ENCODE measurements at regions not wholly inside any gene's neighbourhood (a gene's known extent, or its start where the extent isn't known, plus 50 kb on each side); places are given as distances from the start of the nearest gene placed in this dataset.

DNA sequence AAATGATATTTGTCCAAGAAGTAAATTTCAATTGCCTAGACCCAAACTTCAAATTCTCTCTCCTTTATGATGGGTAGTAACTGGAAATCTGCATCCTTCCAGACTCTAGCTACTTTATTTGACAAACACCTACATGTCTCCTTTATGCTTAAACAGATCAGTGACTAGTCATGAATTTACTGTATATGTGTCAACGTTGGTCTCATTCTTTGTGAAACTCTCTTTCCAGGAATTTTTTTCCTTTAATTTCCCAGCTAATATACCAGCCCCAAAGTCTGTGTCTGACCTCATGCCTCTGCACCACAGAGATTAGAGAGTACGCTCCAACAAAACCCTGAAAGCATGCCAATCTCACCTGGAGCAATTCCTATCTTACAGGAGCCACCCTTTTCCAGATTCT lies 811.2 kb upstream of the NCAM2 start:
- no peak for TF ChIP-seq TEAD4 (IDR thresholded peaks at IDR 0.05)
- TF ChIP-seq, protein P1, sequence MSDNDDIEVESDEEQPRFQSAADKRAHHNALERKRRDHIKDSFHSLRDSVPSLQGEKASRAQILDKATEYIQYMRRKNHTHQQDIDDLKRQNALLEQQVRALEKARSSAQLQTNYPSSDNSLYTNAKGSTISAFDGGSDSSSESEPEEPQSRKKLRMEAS (IDR thresholded peaks at IDR 0.05), result no peak
- TF ChIP-seq, protein P2, sequence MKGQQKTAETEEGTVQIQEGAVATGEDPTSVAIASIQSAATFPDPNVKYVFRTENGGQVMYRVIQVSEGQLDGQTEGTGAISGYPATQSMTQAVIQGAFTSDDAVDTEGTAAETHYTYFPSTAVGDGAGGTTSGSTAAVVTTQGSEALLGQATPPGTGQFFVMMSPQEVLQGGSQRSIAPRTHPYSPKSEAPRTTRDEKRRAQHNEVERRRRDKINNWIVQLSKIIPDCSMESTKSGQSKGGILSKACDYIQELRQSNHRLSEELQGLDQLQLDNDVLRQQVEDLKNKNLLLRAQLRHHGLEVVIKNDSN (IDR thresholded peaks at IDR 0.05), result no peak
- no peak for TF ChIP-seq EP300 (IDR thresholded peaks at IDR 0.05; ENCODE audit: borderline replicate concordance)
- no peak for TF ChIP-seq FOXM1 (IDR thresholded peaks at IDR 0.05; ENCODE audit: borderline replicate concordance, low read depth)
- no peak for TF ChIP-seq CEBPB (IDR thresholded peaks at IDR 0.05)
- TF ChIP-seq EGR1 (IDR thresholded peaks at IDR 0.05), result no peak
- TF ChIP-seq TAF1 (IDR thresholded peaks at IDR 0.05; ENCODE audit: low read depth), result no peak
- TF ChIP-seq TCF12 (IDR thresholded peaks at IDR 0.05; ENCODE audit: low read depth), result no peak
- no peak for TF ChIP-seq YY1 (IDR thresholded peaks at IDR 0.05; ENCODE audit: low read depth)
- TF ChIP-seq RAD21 (IDR thresholded peaks at IDR 0.05; ENCODE audit: low read depth), result no peak

DNA sequence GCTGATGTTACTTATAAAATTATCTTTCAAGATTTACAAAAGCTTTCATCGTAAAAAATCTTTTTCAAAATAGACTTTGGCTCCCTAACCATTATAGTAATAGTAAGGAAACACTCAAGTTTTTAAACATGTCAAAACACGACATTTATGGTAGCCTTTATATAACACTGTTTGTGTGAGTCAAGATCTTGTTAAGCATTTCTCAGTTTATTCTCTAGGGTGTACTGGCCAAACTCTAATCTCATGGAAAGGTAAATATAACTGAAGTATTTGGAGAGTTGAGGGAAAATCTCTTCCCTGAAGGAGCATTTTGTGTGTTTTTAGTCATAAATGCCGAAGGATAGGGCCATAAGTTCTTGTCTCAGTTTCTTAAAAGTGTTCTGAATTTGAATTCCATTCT lies 790.9 kb upstream of the NCAM2 start:
- TF ChIP-seq, protein P2 (IDR thresholded peaks at IDR 0.05), result no peak
- TF ChIP-seq RAD21 (IDR thresholded peaks at IDR 0.05; ENCODE audit: low read depth), result no peak
- TF ChIP-seq CREB1 (IDR thresholded peaks at IDR 0.05; ENCODE audit: low read depth), result no peak
- TF ChIP-seq, protein P3, sequence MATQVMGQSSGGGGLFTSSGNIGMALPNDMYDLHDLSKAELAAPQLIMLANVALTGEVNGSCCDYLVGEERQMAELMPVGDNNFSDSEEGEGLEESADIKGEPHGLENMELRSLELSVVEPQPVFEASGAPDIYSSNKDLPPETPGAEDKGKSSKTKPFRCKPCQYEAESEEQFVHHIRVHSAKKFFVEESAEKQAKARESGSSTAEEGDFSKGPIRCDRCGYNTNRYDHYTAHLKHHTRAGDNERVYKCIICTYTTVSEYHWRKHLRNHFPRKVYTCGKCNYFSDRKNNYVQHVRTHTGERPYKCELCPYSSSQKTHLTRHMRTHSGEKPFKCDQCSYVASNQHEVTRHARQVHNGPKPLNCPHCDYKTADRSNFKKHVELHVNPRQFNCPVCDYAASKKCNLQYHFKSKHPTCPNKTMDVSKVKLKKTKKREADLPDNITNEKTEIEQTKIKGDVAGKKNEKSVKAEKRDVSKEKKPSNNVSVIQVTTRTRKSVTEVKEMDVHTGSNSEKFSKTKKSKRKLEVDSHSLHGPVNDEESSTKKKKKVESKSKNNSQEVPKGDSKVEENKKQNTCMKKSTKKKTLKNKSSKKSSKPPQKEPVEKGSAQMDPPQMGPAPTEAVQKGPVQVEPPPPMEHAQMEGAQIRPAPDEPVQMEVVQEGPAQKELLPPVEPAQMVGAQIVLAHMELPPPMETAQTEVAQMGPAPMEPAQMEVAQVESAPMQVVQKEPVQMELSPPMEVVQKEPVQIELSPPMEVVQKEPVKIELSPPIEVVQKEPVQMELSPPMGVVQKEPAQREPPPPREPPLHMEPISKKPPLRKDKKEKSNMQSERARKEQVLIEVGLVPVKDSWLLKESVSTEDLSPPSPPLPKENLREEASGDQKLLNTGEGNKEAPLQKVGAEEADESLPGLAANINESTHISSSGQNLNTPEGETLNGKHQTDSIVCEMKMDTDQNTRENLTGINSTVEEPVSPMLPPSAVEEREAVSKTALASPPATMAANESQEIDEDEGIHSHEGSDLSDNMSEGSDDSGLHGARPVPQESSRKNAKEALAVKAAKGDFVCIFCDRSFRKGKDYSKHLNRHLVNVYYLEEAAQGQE (IDR thresholded peaks at IDR 0.05; ENCODE audit: low read depth), result no peak
- no peak for TF ChIP-seq EP300 (IDR thresholded peaks at IDR 0.05; ENCODE audit: borderline replicate concordance)
- no peak for TF ChIP-seq YY1 (IDR thresholded peaks at IDR 0.05; ENCODE audit: low read depth)

DNA sequence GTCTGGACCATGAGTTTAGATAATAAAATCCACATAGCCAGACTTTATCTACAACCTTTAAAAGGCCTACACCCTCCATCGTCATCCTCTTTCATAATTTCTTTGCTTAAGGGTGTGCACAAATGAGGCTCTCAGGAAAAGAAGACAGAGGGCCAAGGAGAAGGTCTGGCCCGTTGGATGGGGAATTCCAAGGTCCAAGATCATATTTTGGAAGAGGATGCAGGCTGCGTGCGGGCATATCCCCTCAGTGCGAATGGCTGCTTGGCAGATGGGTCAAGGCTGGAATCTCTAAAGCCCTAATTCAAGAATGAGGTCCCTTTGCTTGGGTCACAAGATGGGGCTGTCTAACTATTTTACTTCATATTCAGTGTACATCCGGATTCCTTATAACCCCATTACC lies 782.2 kb upstream of the NCAM2 start:
- TF ChIP-seq, protein P2 (IDR thresholded peaks at IDR 0.05), result no peak
- TF ChIP-seq TEAD4 (IDR thresholded peaks at IDR 0.05), result no peak
- TF ChIP-seq, protein P1 (IDR thresholded peaks at IDR 0.05), result no peak
- TF ChIP-seq EP300 (IDR thresholded peaks at IDR 0.05; ENCODE audit: borderline replicate concordance), result no peak

DNA sequence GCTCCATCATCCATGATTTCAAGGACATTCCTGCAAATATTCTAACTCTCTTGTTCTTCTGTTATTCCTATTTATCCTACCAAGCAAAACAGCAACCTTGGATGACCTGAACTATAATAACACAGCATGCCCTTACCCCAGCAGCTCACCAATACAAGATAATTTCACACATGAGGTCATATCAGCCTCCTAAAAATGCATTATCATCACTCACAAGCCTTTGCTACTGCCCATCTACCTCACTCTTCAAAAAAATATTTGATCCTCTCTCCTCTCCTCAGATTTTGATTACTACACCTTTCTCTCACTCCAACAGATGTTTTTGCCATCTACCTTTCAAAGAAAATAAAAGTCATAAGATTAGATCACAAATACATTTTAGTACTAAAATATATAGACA lies 777.6 kb upstream of the NCAM2 start:
- no peak for TF ChIP-seq CREB1 (IDR thresholded peaks at IDR 0.05; ENCODE audit: low read depth)
- no peak for TF ChIP-seq EGR1 (IDR thresholded peaks at IDR 0.05)
- no peak for TF ChIP-seq TAF1 (IDR thresholded peaks at IDR 0.05; ENCODE audit: low read depth)

DNA sequence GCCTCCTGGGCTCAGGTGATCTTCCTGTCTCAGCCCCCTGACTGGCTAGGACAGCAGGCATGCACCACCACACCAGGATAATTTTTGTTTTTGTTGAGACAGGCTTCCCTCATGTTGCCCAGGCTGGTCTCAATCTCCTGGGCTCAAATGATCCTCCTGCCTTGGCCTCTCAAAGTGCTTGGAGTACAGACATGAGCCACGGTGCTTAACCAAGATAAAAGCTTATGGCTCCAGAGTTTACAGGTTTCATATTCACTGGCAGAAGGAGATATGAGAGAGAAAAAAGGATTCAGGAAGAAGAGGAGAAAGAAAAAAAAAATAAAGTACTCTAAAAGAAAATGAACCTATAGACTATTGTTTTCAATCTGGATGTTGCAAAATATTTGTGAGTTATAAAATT lies 748.8 kb upstream of the NCAM2 start:
- TF ChIP-seq CREB1 (IDR thresholded peaks at IDR 0.05; ENCODE audit: low read depth), result no peak
- no peak for TF ChIP-seq TEAD4 (IDR thresholded peaks at IDR 0.05)
- TF ChIP-seq ZBTB7A (IDR thresholded peaks at IDR 0.05; ENCODE audit: low read depth), result no peak
- TF ChIP-seq, protein P2 (IDR thresholded peaks at IDR 0.05), result no peak
- TF ChIP-seq, protein P3 (IDR thresholded peaks at IDR 0.05; ENCODE audit: low read depth), result no peak
- TF ChIP-seq, protein P1 (IDR thresholded peaks at IDR 0.05), result no peak
- no peak for TF ChIP-seq EP300 (IDR thresholded peaks at IDR 0.05; ENCODE audit: borderline replicate concordance)
- TF ChIP-seq TCF12 (IDR thresholded peaks at IDR 0.05; ENCODE audit: low read depth), result no peak
- no peak for TF ChIP-seq NFIC (IDR thresholded peaks at IDR 0.05)
- no peak for TF ChIP-seq FOXM1 (IDR thresholded peaks at IDR 0.05; ENCODE audit: borderline replicate concordance, low read depth)
- no peak for TF ChIP-seq YY1 (IDR thresholded peaks at IDR 0.05; ENCODE audit: low read depth)
- TF ChIP-seq RAD21 (IDR thresholded peaks at IDR 0.05; ENCODE audit: low read depth), result no peak
- TF ChIP-seq CEBPB (IDR thresholded peaks at IDR 0.05), result no peak
- no peak for TF ChIP-seq TAF1 (IDR thresholded peaks at IDR 0.05; ENCODE audit: low read depth)
- TF ChIP-seq EGR1 (IDR thresholded peaks at IDR 0.05), result no peak

DNA sequence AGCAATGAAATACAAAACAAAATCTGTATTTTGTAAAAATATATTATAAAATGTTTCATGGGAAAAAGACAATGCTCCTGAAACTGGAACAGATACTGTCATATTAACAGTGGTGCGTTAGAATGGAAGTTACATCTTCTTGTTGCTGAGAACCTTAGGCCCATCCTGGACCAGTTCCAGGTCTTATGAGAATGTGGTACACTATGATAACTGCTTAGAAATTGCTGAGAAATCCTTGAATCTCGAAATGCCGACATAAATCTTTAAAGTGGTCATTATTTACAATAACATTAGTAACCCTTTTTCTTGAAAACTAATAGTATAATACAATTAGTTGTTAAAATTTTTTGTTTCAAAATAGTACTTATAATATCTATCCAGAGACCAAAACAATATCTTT lies 747.9 kb upstream of the NCAM2 start:
- no peak for TF ChIP-seq TAF1 (IDR thresholded peaks at IDR 0.05; ENCODE audit: low read depth)
- no peak for TF ChIP-seq CEBPB (IDR thresholded peaks at IDR 0.05)
- TF ChIP-seq, protein P2 (IDR thresholded peaks at IDR 0.05), result no peak
- TF ChIP-seq RAD21 (IDR thresholded peaks at IDR 0.05; ENCODE audit: low read depth), result no peak
- no peak for TF ChIP-seq NFIC (IDR thresholded peaks at IDR 0.05)
- no peak for TF ChIP-seq TCF12 (IDR thresholded peaks at IDR 0.05; ENCODE audit: low read depth)
- TF ChIP-seq, protein P3 (IDR thresholded peaks at IDR 0.05; ENCODE audit: low read depth), result no peak
- TF ChIP-seq, protein P1 (IDR thresholded peaks at IDR 0.05), result no peak
- no peak for TF ChIP-seq FOXM1 (IDR thresholded peaks at IDR 0.05; ENCODE audit: borderline replicate concordance, low read depth)
- no peak for TF ChIP-seq EP300 (IDR thresholded peaks at IDR 0.05; ENCODE audit: borderline replicate concordance)
- TF ChIP-seq CREB1 (IDR thresholded peaks at IDR 0.05; ENCODE audit: low read depth), result no peak
